BE2C (cell line): ENCODE measurements at regions not wholly inside any gene's neighbourhood (a gene's known extent, or its start where the extent isn't known, plus 50 kb on each side); places are given as distances from the start of the nearest gene placed in this dataset.

Source experiments
- DNase-seq: peaks from one replicate; pipeline ENCODE4 v3.0.0-alpha.2; 2020
- H3K27me3 ChIP-seq: fragments of 250-450 bp; sonication (Bioruptor Pico); 2 replicates; pipeline ENCODE4 v1.5.1; 2020; ENCODE audit warnings: mild to moderate bottlenecking
- H3K36me3 ChIP-seq: fragments of 250-450 bp; sonication (Bioruptor Pico); 2 replicates; pipeline ENCODE4 v1.5.1; 2020; ENCODE audit warnings: mild to moderate bottlenecking
- H3K4me1 ChIP-seq: fragments of 250-450 bp; sonication (Bioruptor Pico); 2 replicates; pipeline ENCODE4 v1.5.1; 2020
- H3K4me3 ChIP-seq: 2 replicates; pipeline ENCODE4 v1.5.1; 2011; ENCODE audit warnings: low read depth, low read length
- H3K9me3 ChIP-seq: fragments of 250-450 bp; sonication (Bioruptor Pico); 2 replicates; pipeline ENCODE4 v1.5.1; 2020
- TF ChIP-seq, protein P1 (sequence below): IDR thresholded peaks from 2 replicates; pipeline ENCODE4 v1.5.1; 2012; ENCODE audit warnings: mild to moderate bottlenecking, low read depth, low read length

DNA sequence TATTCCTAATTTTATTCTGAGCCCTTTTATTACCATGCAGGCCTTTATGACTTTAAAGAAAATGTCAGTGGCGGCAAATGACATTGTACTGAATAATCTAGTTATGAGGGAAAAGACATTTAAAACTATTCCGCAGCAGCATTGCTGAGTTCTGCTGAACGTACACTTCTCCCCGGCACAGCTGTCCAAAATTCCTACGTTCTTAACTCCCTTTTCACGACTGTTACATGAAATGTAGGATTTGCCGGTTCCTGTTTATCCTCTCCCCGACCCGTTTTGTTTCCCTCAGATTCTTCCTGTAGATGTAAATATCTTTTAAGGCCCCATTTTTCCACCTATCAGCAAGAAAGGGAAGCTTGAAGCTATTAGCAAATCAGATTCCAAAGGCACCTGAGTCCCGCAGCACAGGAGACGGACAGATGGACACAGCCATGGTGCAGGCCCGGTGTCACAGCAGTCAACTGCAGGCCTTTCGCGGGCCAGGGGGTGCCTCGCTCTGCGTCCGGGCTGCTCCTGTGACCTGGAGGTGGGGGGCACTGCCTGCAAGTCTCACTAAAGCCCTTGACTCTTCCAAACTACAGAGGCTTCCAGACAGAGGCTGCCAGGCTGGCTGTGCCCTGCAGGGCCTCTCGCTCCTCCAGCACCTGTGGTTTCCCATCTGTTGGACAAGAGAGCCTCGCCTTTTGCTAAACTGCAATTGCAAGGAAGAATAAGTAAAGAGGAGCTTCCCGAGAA, 485.0 kb upstream of the MGMT start:
- H3K4me3 ChIP-seq, result no peak overlapping the region
- TF ChIP-seq, protein P1, sequence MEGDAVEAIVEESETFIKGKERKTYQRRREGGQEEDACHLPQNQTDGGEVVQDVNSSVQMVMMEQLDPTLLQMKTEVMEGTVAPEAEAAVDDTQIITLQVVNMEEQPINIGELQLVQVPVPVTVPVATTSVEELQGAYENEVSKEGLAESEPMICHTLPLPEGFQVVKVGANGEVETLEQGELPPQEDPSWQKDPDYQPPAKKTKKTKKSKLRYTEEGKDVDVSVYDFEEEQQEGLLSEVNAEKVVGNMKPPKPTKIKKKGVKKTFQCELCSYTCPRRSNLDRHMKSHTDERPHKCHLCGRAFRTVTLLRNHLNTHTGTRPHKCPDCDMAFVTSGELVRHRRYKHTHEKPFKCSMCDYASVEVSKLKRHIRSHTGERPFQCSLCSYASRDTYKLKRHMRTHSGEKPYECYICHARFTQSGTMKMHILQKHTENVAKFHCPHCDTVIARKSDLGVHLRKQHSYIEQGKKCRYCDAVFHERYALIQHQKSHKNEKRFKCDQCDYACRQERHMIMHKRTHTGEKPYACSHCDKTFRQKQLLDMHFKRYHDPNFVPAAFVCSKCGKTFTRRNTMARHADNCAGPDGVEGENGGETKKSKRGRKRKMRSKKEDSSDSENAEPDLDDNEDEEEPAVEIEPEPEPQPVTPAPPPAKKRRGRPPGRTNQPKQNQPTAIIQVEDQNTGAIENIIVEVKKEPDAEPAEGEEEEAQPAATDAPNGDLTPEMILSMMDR, result no peak
- H3K4me1 ChIP-seq, result no peaks in the 10 kb centered on the region
- no peaks in the 10 kb centered on the region for H3K36me3 ChIP-seq
- H3K9me3 ChIP-seq, result no peaks in the 10 kb centered on the region
- H3K27me3 ChIP-seq, result no peaks in the 10 kb centered on the region
- DNase-seq, result no peak

DNA sequence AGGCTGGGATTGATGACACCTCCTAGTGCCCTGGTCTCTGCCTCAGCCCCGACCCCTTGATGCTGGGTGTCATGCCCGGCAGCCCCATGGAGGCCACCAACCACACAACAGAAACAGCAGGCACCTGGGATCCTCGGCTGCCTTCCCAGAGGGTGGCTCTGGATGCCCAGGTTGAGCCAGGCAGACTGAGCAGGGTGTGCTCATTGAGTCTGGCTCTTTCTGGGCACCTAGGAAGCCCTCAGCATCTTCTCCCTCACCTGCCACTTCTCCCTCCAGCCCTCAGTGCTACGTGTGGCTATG, 484.5 kb upstream of the MGMT start:
- DNase-seq, result no peak
- Histone ChIP-seq H3K4me3 (no peak overlapping the region), H3K36me3 (no peaks in the 10 kb centered on the region), H3K9me3 (no peaks in the 10 kb centered on the region), H3K4me1 (no peaks in the 10 kb centered on the region), H3K27me3 (no peaks in the 10 kb centered on the region)
- TF ChIP-seq, protein P1, result no peak

DNA sequence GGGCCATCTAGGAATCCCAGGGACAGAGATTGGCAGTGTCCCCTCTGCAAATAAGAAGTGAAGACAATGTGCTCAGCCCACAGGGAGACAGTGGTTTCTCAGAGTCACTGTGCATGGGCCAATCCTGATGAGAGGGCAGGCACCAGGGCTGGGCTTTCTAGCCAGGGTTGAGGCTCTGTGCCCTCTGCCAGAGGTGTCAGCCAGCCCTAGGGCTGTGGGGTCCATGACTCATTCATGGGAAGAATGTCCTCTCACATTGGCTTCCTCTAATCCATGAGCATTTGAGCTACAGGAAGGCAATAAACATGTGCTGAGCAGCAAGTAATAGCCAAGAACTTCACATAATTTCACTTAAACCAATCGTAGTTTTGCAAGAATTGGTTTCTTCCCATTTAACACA, 482.0 kb upstream of the MGMT start:
- TF ChIP-seq, protein P1, result no peak

DNA sequence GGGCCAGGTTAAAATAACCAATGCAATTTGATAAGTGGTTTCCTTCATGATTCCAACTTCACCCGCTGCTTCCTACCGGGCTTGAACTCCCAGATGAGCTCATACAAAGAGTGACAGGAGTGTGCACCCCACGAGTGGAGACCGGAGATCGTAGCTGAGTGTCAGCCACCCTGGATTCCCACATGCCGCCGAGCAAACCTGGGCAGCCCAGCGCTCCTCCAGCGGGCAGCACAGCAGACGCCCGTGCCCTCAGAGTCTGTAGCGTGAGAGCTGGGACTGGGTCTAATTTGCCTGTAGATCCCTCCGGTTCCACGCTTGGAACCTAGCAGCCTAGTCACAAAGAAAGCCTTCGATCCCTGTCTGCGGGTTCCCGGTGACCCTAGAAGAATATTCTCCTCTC, 476.1 kb upstream of the MGMT start:
- no peaks in the 10 kb centered on the region for H3K36me3 ChIP-seq
- H3K4me3 ChIP-seq, result no peak overlapping the region
- H3K27me3 ChIP-seq, result no peaks in the 10 kb centered on the region
- no peaks in the 10 kb centered on the region for H3K9me3 ChIP-seq
- H3K4me1 ChIP-seq, result no peaks in the 10 kb centered on the region
- DNase-seq, result no peak
- TF ChIP-seq, protein P1, result no peak

More for the DNA sequence above, 482.0 kb upstream of the MGMT start:
- Histone ChIP-seq H3K36me3 (no peaks in the 10 kb centered on the region), H3K4me1 (no peaks in the 10 kb centered on the region), H3K27me3 (no peaks in the 10 kb centered on the region), H3K4me3 (no peak overlapping the region), H3K9me3 (no peaks in the 10 kb centered on the region)
- no peak for DNase-seq

DNA sequence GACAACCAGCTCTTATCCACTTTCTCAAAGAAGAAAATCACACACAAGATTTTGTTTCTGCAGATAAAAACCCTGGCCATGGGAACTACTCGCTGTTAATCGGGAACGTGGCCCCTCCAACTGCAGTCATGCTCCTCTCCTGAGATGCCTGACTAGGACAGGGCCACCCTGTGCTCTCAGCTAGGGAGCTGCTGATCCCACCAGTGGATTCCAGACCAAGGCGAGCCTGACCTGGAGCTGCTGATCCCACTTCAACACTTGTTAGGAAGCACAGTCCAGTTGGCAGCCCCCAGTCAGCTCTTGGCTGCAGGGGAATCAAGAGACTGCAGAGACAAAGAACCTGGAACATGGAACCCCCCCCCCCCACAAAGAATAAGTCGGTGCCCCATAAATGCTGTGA, 474.3 kb upstream of the MGMT start:
- no peak for DNase-seq
- no peaks in the 10 kb centered on the region for H3K4me1 ChIP-seq

DNA sequence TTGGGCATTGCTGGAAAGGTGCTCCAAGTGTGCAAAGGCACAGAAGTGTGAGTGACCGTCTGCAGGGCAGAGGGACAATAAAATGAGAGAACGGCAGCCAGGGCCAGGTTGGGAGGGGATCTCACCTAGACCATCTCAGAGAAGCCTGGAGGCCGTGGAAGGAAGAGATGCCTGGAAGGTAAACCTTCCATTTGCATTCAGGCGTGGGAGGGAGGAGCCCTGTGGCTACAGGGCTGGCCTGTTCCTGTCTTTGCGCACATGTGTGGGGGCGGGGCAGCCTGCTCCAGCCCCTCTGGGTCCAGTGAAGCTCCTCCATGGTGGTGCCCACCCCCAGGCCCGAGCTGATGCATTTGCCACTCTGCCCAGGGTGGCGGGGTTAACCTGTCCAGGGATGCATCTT, 473.6 kb upstream of the MGMT start:
- Histone ChIP-seq H3K27me3 (no peaks in the 10 kb centered on the region), H3K4me3 (no peak overlapping the region), H3K4me1 (no peaks in the 10 kb centered on the region), H3K36me3 (no peaks in the 10 kb centered on the region), H3K9me3 (no peaks in the 10 kb centered on the region)
- TF ChIP-seq, protein P1, result no peak
- DNase-seq, result no peak

More for the DNA sequence above, 474.3 kb upstream of the MGMT start:
- H3K4me3 ChIP-seq, result no peak overlapping the region
- H3K9me3 ChIP-seq, result no peaks in the 10 kb centered on the region
- no peaks in the 10 kb centered on the region for H3K27me3 ChIP-seq
- TF ChIP-seq, protein P1, result no peak
- H3K36me3 ChIP-seq, result no peaks in the 10 kb centered on the region
